ENCODE measurements at regions not wholly inside any gene's neighbourhood (a gene's known extent, or its start where the extent isn't known, plus 50 kb on each side); places are given as distances from the start of the nearest gene placed in this dataset.
"Not testable (repeated sequence)": the region's sequence is repeated elsewhere in the genome, so short reads cannot be mapped to it uniquely, and the experiment has no call there.

DNA sequence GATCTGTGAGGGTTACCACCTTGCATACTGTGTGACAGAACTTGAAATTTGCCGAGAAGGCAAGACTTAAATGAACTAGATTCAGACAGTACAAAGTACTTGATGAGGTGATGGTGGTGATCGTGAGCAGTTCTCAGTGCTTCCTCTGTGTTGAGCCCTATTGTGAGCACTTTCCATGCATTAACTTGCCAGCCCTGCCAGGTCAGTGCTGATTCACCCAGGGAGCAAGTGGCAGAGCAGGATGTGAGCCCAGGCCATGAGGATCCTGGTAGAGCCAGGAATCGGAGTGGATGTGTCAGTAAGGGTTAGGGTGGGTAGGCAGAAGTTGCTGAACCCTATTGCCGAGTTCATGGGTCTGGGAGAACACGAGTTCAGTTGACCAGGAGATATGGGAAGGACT lies 4545.7 kb upstream of the TPTE start:
- not testable (repeated sequence) for H3K4me3 ChIP-seq, H3K9me3 ChIP-seq

DNA sequence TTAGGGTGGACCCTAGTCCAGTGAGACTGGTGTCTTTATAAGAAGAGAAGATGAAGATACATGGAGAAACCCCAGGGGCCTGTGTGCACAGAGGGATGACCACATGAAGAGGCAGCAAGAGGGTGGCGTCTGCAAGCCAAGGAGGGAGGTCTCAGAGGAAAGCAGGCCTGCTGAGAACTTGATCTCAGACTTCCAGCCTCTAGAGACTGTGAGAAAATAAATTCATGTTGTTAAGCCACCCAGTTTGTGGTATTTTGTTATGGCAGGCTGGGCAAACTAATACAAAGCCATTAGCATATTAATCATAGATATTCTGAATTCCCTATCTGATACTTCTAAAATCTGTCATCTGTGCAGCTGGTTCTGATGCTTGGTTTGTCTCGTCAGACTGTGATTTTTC lies 4523.8 kb upstream of the TPTE start:
- H3K27me3 ChIP-seq, DNase-seq, H3K4me3 ChIP-seq, H3K36me3 ChIP-seq, H3K9me3 ChIP-seq: not testable (repeated sequence)

More for the DNA sequence above, 4545.7 kb upstream of the TPTE start:
- DNase-seq, H3K27me3 ChIP-seq, H3K36me3 ChIP-seq: not testable (repeated sequence)

DNA sequence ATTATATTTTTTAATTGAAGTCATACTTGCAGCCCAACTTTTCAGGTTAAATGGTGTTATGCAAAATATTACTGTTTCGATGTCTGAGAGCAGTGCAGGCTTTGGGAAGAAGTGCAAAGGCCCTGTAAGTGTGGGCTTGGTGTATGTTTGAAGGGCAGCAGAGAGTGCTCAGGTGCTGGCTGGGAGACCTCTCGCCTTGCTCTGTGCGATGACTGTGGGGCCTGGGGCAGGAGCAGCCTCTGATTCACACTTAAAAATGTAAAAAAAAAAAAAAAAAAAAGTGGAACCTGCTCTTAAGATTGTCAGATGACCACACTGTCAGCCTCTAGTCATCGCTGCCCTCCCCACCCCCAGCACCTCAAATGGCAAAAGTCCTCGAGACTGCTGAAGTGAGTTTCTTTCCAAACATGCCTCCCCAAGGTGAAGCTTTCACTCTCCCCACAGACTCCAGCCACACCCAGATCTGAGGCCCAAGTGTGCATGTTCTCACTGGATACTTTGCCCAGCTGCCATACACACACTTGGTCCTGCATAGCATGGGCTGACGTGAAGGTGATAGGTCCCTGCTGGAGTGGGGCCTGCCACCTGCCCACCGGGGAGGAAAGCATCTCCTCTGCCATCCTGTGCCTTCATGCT lies 4505.8 kb upstream of the TPTE start:
- DNase-seq, H3K36me3 ChIP-seq, H3K4me3 ChIP-seq: not testable (repeated sequence)

DNA sequence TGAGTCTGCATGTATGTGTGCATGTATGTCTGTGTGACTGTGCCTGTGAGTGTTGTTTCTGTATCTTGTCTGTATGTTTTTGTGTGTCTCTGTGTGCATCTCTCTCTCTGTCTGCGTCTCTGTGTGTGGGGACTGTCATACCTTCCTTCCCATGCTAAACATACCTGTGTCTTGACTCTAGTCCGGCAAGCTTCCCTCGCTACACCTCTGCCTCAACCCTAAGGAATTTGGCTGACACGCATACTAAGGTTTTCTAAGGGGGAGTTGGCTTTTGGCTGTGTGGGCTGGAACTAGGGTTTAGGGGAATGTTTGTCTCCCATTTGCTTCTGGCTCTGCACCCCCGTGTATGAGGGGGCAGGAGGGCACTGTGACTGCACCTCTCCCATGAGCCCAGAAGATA lies 4500.9 kb upstream of the TPTE start:
- H3K27me3 ChIP-seq, DNase-seq, H3K4me3 ChIP-seq, H3K36me3 ChIP-seq, H3K9me3 ChIP-seq: not testable (repeated sequence)

More for the DNA sequence above, 4505.8 kb upstream of the TPTE start:
- H3K27me3 ChIP-seq, H3K9me3 ChIP-seq: not testable (repeated sequence)

DNA sequence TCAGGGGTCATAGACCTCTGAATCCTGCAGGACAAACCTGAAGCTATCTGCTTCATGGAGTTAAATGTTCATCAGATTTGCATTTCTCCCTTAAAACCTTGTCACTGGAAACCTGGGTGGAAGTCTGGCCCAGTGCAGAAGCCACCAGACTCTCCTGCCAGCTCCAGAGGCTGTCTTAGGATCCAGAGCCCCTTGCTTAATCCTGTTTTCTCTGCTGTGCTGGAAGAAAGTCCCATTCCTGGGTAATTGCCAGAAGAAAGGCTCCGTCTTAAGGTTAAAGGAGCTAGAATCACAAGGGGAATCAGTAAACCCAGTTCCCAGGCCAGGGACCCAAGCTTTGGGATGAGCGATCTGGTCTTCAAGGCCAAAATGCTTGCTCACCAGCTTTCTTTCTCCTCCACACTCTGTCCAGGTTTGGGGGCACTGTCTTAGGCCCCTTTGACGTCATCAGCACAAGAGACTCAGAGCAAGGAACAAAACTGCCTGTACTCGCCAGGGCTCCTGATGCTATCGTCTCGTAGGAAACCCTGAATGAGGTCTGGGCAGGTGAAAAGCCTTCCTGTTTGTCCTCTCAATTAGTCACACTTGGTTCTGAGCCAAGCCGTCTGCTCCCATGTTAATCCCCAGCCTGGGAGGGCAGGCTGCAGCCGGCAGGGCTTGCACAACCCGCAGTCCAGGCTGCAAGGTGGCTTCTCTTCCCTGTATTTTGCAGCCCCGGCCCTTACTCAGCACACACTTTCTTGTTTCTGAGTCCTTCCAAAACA lies 4500.2 kb upstream of the TPTE start:
- not testable (repeated sequence) for H3K27me3 ChIP-seq, H3K4me3 ChIP-seq, DNase-seq, H3K36me3 ChIP-seq, H3K9me3 ChIP-seq

DNA sequence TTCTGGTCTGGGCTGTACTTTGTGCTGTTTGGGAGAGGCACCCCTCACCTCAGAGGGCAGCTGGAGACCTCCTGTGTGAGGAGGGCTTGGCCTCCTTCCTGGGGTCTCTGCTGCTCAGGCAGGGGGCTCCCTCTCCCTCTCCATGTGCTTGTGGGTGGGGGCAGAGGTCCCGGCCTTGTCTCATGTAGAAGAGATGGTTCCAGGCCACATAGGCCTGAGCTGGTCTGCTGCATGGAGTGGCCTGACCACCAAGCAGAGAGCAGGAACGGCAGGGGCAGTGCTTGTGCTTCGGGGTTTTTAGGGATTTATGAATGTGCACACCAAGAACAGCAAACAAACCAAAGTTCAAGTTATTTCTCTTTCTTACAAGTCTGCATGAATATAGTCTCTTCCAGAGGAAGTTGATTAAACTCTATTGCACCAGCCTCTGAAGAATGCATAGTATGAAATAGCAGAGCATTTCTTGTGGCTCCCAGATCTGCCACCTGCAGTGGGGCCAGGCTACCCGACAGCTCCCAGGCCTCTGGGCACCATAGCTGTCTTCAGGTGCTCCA lies 4499.6 kb upstream of the TPTE start:
- not testable (repeated sequence) for H3K9me3 ChIP-seq, H3K4me3 ChIP-seq, H3K27me3 ChIP-seq, H3K36me3 ChIP-seq, DNase-seq

DNA sequence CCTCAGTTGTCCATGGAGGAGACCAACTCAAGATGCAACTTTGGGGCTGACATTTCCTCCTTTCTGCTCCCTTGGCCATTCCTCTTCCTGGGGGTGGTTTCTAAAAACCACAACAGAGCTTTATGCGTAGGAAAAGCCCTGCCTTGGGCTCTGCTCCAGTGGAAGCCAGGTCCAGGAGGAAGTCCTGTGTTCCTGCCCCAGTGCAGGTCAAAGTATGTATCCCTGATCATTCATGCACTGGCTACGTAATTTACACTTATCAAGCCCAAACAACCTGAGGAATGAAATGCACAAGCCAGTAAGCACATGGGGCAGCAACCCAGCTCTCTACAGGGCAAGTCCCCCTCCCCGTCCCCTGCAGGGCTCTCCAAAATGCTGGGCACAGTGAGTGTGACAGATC lies 4498.1 kb upstream of the TPTE start:
- H3K9me3 ChIP-seq, H3K4me3 ChIP-seq, H3K36me3 ChIP-seq, DNase-seq, H3K27me3 ChIP-seq: not testable (repeated sequence)

DNA sequence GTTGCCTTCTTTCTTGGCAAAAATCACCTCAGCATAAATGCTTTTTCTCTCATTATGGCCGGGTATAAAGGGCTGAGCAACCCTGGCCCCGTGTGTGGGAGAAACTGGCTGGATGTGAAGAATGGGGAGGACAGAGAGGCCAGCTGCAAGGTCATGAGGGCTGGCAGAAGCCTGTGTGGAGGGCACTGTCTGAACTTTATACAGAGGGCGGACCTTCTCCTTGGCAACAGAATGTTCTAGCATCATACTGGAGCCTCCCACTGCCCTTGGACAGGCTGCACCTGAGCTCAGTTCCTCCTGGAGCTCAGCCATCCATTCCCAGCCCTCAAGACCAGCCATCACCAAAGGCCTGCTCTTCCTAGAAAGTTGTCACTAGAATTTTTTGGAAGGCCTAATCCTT lies 4496.2 kb upstream of the TPTE start:
- DNase-seq, H3K4me3 ChIP-seq, H3K27me3 ChIP-seq, H3K36me3 ChIP-seq, H3K9me3 ChIP-seq: not testable (repeated sequence)

DNA sequence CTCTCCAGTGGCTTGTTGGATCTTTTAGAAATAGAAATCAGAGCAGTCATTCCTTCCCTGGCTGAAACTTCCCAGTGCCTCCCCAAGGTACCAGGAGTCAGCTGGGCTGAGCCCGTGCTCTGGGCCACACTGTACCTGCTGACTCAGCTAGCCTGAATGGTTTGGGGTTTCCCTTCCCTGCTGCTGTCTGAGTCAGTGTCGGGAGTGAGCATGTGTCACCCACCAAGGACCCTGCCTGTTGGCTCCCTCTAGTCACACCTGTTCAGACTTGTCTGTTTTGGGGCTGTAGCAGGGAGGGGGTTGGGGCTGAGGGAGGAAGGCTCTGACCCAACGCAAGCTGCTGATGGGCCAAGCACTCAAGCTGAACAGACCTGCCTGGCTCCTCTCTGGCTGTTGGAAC lies 4493.9 kb upstream of the TPTE start:
- H3K36me3 ChIP-seq, H3K4me3 ChIP-seq, H3K27me3 ChIP-seq, H3K9me3 ChIP-seq, DNase-seq: not testable (repeated sequence)

DNA sequence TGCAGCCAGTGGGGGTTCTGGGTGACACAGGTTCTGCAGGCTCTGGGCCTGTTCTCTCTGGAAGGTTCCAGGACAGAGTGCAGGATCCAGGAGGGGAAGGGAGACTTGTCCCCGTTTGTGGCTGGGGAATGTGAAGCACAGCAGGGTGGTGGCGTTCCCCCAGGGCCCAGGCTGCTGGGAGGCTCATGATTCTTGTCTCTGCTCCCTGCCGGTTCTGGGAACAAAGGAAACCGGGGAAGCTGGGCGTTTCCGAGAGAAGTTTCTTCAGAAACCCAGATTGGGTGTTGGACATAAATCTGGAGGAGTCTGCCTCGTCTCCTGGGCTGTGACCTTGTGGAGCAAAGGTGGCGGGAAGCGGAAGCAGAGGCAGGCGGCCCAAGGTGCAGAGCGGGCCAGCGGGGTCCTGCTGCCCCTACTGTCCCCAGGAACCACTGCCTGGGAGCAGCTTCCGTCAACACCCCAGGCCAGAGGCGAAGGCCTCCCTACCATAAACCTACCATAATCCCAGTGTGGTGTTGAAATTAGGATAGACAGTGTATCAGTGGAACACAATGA lies 4487.2 kb upstream of the TPTE start:
- H3K9me3 ChIP-seq, H3K36me3 ChIP-seq, H3K27me3 ChIP-seq, H3K4me3 ChIP-seq, DNase-seq: not testable (repeated sequence)

DNA sequence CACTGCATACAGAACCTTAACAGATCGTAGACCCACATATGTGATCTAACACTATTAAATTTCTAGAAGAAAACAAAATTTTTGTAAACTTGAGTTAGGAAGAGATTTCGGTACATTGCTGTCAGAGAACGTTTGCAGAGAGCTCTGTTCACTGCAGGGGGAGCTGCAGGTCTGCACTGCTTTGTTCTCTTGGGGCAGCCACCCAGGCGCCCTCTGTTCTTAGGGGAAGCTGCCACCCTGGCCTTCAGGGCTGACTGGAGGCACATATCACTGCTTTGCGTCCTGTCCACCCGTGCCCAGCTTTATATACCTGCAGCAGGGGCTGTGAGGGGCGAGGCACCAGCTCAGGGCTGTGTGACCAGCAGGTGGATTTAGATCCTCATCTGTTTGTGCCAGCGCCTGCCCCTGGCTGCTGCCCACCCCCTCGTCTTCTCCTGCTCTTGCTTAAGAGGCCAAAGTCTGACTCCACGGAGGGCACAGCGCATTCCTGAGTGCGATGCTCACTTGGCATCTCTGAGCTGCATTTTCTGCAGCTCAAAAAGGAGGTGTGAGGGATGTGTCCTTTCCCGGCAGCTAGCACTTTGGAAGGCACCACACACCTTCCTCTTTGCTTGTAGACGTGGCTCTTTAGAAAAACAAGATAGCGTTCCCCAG lies 4486.4 kb upstream of the TPTE start:
- not testable (repeated sequence) for H3K36me3 ChIP-seq, H3K27me3 ChIP-seq, H3K9me3 ChIP-seq, DNase-seq, H3K4me3 ChIP-seq

DNA sequence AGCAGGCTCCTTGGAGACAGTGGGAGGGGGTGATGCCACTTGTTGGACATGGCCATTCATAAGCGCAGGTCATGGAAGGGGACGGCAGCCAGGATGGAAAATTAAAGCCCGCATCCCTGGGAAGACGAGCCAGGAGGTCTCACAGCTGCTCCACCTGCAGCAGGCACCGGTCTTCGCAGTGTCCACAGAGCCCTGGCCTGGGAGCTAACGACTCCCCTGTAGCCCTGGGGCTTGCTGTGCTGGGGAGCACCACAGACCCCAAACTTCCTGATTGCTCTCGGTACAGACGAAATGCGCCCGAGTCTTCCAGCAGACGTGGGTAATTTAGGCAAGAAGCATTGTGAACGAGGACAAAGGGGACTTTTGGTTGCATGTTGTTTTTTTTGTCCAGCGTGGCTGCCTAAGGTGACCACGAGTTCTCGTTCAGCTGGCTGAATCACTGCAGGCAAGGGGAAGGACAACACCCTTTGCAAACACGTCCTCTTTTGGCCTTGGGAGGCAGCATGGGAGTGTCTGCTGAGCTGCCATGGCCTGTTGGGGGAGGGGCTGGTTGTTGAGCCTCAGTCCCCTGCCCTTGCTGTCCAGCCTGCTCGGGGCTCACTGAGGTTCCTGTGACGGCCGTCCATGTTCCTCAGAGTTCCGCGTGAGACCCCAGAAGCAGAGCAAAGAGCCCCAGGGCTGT lies 4485.8 kb upstream of the TPTE start:
- H3K9me3 ChIP-seq, H3K36me3 ChIP-seq, H3K4me3 ChIP-seq, DNase-seq, H3K27me3 ChIP-seq: not testable (repeated sequence)

DNA sequence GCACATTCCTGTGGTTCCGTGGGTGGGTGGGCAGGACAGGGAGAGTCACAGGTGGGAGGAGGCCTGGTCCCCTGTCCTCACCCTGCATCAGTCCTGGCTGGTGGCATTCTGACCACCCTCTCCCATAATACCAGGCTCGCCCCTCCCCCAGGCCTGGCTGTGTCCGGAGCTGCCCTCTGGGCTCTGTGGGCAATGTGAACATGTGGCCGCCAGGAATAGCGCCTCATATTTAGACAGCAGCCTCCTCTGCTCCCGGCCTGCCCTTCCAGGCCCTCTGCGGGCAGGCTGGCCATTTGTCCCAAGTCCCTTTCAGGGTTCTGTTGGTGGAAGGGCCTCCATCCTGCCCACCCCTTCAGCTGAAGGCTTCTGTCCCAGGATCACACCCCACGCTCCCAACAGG lies 4482.2 kb upstream of the TPTE start:
- not testable (repeated sequence) for H3K4me3 ChIP-seq, H3K36me3 ChIP-seq, H3K27me3 ChIP-seq, DNase-seq, H3K9me3 ChIP-seq

DNA sequence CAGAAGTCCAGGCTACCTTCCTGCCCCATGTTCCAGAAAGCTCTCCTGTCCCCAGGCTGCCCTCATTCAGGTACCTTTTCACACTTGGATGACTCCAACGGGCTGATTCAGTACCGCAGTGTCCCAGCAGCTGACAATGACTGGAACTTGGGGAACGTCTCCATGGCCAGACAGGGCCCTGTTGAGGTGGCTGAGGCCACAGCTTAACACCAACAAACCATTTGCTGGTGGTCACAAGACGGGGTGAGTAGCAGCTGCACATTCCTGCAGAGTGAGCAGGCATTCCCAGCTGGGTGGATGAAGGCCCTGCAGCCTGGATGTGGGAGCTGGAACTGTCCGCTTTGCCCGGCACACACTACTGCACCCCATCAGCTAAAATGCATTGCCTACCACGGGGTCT lies 4481.3 kb upstream of the TPTE start:
- H3K9me3 ChIP-seq, DNase-seq: not testable (repeated sequence)

DNA sequence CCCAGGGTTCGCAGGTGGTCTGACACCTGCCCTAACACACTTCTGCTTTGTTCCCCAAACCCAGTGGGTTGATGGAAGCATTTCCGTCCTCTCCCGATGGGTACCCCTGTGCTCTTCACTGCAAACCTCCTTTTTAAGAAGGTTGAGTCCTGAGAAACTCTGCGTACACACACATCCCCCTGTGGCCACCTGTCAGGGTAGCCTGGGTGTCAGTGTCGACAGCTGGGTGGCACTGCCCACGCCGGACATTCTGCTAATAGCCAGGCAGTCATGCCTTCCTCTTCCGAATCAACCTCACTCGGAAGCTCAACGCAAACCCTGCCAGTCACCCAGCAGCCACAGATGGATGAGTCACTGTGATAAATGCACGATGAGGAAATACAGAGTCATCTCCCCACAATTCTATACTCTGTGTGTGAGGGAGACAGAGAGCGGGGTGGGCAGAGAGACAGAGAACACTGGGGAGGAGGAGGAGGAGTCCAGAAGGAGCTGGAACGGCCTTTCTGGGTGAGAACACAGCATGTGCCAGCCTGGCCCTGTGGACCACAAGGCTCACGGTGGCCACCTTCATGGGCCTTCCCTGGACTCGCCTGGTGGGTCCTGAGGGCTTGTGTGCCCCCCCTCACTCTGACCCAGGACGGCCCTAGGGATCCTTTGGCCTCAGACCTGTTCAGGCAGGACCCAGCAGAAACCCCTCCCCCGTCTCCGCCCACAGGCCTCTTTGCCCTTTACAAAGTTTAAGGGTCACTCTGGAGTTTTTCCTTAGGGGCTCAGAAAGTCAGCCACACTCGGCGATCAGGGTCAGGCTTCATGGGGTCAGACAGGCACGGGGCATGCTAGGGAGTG lies 4477.7 kb upstream of the TPTE start:
- not testable (repeated sequence) for H3K36me3 ChIP-seq, H3K9me3 ChIP-seq, H3K27me3 ChIP-seq, H3K4me3 ChIP-seq, DNase-seq

More for the DNA sequence above, 4481.3 kb upstream of the TPTE start:
- not testable (repeated sequence) for H3K36me3 ChIP-seq, H3K27me3 ChIP-seq, H3K4me3 ChIP-seq

DNA sequence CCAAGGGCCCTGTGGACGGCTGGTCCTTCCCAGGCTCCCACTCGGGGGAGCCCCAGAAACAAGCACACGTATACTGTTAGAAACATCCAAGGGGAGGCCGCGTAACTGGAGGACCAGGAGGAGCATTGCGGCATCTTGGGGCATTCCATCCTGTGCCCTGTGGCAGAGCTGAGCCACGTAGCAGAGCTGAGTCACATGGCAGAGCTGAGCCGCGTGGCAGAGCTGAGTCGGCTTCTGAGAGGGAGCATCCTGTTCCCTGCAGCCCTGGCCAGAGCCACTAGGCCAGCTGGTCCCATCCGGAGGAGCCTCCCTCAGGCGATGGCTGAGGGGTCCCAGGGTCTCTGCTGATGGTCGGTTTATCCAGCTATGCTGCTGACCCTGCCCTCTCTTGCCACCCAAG lies 4476.7 kb upstream of the TPTE start:
- H3K27me3 ChIP-seq, H3K4me3 ChIP-seq, DNase-seq, H3K9me3 ChIP-seq, H3K36me3 ChIP-seq: not testable (repeated sequence)

Data from MG63 (cell line).